Activated T-cell treated with anti-CD3 and anti-CD28 coated beads for 24 hours (primary cell): ENCODE measurements at regions not wholly inside any gene's neighbourhood (a gene's known extent, or its start where the extent isn't known, plus 50 kb on each side); places are given as distances from the start of the nearest gene placed in this dataset.
"Not testable (repeated sequence)": the region's sequence is repeated elsewhere in the genome, so short reads cannot be mapped to it uniquely, and the experiment has no call there.

Experiments used
- DNase-seq: peaks from one replicate; pipeline ENCODE4 v3.0.0-alpha.2; 2020; ENCODE audit warnings: low read depth

- no peak for DNase-seq
Measured at GRCh38 chr15:87722941-87723691, 533.4 kb downstream of the NTRK3 start.

- no peak for DNase-seq
Measured at GRCh38 chr15:87720235-87720634, 536.3 kb downstream of the NTRK3 start.

GRCh38 chr15:87716422-87716821 is 540.1 kb downstream of the NTRK3 start:
- no peak for DNase-seq

GRCh38 chr15:87715252-87715651 is 541.3 kb downstream of the NTRK3 start:
- no peak for DNase-seq

- DNase-seq = no peak
Measured at GRCh38 chr15:87713475-87713879, 543.1 kb downstream of the NTRK3 start.

GRCh38 chr15:87712211-87712610 is 544.3 kb downstream of the NTRK3 start:
- DNase-seq = no peak

- DNase-seq = no peak
Measured at GRCh38 chr15:87711026-87711425, 545.5 kb downstream of the NTRK3 start.

- DNase-seq = no peak
Measured at GRCh38 chr15:87710406-87710805, 546.1 kb downstream of the NTRK3 start.

GRCh38 chr15:87707566-87708130 is 548.9 kb downstream of the NTRK3 start:
- DNase-seq = no peak

GRCh38 chr15:87707071-87707470 is 549.5 kb downstream of the NTRK3 start:
- DNase-seq = no peak

GRCh38 chr15:87706001-87706400 is 550.5 kb downstream of the NTRK3 start:
- no peak for DNase-seq

- no peak for DNase-seq
Measured at GRCh38 chr15:87704276-87704675, 552.3 kb downstream of the NTRK3 start.

GRCh38 chr15:87703327-87704111 is 553.0 kb downstream of the NTRK3 start:
- DNase-seq = no peak

GRCh38 chr15:87702270-87702669 is 554.3 kb downstream of the NTRK3 start:
- DNase-seq = no peak

GRCh38 chr15:87698467-87698866 is 558.1 kb downstream of the NTRK3 start:
- DNase-seq = not testable (repeated sequence)

GRCh38 chr15:87689716-87690115 is 566.8 kb downstream of the NTRK3 start:
- no peak for DNase-seq

- no peak for DNase-seq
Measured at GRCh38 chr15:87687523-87687870, 569.0 kb downstream of the NTRK3 start.

GRCh38 chr15:87686841-87687522 is 569.6 kb downstream of the NTRK3 start:
- no peak for DNase-seq

- DNase-seq = no peak
Measured at GRCh38 chr15:87686339-87686738, 570.2 kb downstream of the NTRK3 start.

GRCh38 chr15:87682527-87682926 is 574.0 kb downstream of the NTRK3 start:
- no peak for DNase-seq

- no peak for DNase-seq
Measured at GRCh38 chr15:87681104-87681503, 575.4 kb downstream of the NTRK3 start.

- no peak for DNase-seq
Measured at GRCh38 chr15:87680208-87680607, 576.3 kb downstream of the NTRK3 start.

- no peak for DNase-seq
Measured at GRCh38 chr15:87675271-87675670, 581.3 kb downstream of the NTRK3 start.
